ENCODE measurements at regions not wholly inside any gene's neighbourhood (a gene's known extent, or its start where the extent isn't known, plus 50 kb on each side); places are given as distances from the start of the nearest gene placed in this dataset.
"Not testable (repeated sequence)": the region's sequence is repeated elsewhere in the genome, so short reads cannot be mapped to it uniquely, and the experiment has no call there.

DNA sequence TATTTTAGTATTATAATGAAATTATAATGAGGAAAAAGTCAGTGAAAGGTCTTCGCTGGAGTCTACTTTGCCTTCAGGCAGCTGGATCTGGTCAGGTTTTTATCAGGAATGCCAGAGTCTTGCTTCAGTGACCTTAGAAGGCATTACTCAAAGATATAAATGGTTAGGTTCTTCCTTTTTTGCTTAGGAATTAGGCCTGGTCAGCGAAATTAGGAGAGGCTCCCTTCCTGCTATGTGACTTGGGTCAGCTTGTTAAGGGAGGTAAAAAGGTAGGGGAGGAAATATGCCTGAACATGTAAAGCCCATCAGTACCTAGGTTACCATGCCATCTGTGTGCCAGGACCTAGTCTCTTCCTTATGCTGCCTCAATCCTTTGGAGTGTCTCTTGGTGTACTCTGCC is 115.1 kb downstream of the OTOR start:
- DNase-seq (ENCODE audit: low spot score) = no peak

DNA sequence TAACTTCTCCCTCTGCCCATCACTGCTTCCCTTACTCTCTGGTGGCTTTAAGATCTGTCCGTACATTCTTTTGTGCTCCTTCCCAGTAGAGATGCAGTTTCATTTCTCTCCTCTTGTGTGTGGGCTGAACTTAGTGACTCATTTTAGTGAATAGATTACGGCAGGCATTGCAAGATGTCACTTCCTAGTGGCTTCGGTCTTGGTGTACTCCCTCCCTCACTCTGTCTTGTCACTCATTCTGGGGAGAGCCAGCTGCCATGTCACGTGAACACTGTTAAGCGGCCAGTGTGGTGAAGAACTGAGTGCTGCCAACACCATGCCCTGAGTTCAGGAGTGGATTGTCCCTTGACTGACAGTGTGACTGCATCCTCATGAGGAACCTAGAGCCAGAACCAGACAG is 115.9 kb downstream of the OTOR start:
- DNase-seq (ENCODE audit: low spot score) = peak; percentile 1

DNA sequence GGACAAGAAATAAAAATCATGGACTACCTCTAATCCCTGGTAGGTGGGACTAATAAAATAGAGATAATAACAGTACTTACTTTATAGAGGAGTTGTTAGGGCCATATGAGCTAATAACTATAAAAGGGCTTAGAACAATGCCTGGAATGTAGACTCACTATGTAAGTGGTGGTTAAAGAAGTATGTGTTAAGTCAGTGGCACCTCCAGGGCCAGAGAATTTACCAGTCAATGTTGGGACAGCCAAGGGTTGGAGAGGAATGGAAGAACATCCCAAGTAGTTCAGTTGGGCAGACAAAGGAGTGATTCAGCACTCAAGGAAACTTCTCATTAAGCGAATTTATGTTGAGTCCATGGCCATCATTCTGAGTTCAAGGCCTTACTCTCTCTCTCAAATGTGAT is 116.8 kb downstream of the OTOR start:
- DNase-seq (ENCODE audit: low spot score) = no peak

DNA sequence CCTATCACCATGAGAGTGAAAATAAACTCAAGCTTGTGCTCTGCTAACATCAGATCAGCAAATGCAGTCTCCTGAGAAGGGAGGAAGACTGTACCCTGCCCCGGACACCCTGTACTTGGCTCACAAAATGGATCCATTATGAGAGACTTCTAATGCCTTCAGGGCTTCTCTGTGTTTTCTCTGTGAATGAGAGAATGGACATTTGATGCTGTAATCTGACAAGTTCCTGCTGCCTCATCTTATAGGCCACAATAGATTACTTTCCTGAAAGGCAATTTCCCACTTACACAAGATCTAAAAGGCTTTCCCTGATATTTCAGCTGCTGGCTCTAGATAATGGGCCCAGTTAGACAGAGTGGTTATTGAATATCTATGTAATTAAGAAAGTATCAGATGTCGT is 117.2 kb downstream of the OTOR start:
- no peak for DNase-seq (ENCODE audit: low spot score)

DNA sequence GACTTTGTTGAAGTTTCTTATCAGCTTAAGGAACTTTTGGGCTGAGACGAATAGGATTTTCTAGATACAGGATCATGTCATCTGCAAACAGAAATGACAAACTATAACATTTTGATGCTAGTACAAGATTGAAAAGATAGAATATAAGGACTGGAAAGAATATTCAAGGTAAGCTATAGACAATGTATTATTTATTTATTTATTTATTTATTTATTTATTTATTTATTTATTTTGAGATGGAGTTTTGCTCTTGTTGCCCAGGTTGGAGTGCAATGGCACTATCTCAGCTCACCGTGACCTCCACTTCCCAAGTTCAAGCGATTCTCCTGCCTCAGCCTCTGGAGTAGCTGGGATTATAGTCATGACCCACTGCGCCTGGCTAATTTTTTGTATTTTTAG is 125.0 kb downstream of the OTOR start:
- not testable (repeated sequence) for DNase-seq (ENCODE audit: low spot score)

DNA sequence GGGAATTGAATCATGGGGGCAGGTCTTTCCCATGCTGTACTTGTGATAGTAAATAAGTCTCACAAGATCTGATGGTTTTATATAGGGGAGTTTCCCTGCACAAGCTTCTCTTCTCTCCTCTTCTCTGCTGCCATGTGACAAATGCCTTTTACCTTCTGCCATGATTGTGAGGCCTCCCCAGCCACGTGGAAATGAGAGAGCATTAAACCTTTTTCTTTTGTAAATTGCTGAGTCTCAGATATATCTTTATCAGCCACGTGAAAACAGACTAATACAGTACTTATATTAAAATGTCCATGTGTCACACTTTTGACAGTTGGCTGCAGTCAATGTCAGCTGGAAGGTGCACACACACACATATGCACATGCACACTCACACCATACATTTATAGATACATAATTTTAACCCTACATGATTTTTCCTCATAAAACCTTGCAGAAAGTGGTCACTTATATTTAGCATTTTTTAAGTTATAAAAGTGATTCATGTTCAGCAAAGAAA is 128.9 kb downstream of the OTOR start:
- no peak for DNase-seq (ENCODE audit: low spot score)

DNA sequence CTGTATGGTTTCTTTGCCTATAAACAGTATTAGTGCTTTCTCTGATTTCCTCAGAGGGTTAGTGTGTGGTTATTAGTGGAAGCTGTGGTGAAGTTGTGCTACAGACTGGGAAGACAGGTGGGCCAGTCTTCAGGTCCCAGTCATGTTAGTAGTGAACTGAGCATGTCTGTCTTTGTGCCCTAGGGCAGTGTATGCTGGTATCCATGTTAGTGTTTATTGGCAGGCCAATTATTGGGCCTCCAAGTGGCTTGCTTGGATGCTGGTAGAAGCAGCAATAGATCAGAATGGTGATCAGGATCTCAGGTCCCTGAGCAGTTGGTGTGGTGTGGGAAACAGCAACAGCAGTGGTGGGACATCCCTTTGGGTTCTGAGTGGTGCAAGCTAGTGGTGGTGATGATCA is 137.6 kb downstream of the OTOR start:
- DNase-seq (ENCODE audit: low spot score) = no peak

DNA sequence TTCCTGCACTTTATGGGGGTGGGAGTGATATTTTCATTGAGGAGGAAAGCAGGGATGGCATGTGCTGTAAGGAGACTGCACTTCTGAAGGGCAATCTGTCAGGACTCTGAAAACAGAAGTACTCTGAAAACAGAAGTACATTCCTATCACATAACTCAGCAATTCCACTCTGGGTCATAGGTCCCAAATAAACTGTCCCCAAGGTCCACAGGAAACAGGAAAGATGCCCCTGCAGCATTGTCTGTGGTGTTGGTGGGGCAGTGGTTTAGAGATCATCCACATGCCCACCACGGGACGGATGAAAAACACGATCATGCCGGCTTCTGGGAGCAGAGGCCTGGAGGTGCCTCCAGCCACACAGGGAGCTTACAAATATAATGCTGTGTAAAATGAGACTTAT is 150.3 kb downstream of the OTOR start:
- DNase-seq (ENCODE audit: low spot score) = no peak

DNA sequence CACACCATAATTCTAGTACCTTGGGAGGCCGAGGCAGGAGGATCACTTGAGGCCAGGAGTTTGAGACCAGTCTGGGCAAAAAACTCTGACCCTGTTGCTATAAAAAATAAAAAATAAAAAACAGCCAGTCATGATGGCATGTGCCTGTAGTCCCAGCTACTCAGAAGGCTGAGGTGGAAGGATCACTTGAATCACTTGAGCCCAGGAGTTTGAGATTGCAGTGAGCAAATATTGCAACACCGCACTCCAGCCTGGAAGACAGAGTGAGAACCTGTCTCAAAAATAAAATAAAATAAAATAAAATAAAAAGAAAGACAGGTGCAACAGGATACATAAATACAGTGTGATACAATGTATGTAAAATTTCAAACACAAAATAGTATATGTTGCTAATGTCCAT is 154.5 kb downstream of the OTOR start:
- DNase-seq (ENCODE audit: low spot score) = no peak

DNA sequence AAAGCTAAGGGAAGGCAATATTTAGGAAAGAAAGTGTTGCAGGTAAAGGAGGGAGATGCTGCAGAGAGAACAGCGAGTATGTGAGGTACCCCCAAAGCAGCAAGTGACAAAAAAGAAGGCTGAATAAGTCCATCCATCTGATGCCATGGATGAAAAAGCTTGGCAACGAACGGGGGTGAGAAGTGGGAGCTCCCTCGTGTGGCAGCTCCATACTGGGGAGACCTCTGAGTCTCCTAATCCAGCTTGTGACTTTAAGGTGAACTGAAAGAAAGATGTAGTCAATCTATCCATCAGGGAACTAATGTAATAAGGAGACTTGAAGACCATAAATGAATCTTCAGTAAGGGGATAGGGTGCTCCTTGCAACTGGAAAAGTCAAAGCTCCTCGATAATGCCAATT is 156.6 kb downstream of the OTOR start:
- DNase-seq (ENCODE audit: low spot score) = no peak

DNA sequence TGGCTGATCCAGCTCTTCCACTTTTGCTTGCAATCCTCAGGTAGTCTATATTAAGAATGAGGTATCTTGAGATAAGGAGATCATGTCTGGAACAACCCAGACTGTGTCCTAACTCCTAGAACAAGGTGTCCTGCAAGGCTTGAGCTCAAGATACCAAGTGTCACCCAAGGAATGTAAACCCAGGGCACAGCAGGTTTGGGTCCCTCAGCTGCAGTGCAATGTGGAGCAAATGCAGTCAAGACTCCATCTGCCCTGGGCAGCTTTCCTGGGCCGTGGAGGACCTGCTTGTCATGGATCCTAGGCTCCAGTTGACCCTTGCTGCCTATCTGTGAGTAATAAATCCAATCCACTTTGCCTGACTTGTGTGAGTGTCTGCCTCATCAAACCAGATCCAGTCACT is 166.1 kb downstream of the OTOR start:
- DNase-seq (ENCODE audit: low spot score) = no peak

DNA sequence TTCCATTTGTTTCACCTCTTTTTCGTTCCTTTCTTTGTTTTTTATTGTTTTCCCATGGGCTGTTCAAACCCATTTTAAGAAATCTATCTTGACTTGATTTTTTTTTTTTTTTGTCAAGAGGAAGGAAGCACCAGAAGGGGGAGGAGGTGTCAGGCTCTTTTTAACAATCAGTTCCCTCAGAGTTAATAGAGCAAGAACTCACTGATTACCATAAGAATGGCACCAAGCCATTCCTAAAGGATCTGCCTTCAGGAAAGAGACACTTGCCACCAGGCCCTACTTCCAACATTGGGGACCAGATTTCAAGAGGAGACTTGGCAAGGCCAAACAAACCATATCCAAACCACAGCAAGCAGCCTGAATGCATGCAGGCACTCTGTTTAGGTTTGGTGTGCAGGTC is 168.0 kb downstream of the OTOR start:
- no peak for DNase-seq (ENCODE audit: low spot score)

DNA sequence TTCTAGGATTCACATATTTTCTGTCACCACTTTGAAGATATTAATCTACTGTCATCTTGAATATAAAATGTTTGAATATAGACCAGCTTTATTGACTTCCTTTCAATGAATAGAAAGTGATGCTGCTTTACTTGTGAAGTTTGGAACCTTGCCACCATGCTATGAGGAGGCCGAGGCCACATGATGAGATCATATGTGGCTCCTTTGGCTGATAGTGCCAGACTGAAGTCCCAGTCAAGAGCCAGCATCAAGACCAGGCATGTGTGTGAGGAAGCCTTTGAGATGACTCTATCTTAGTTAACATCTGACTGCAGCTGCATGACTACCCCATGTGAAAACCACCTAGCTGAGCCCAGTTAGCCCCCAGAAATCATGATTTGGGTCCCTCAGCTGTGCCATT is 169.5 kb downstream of the OTOR start:
- no peak for DNase-seq (ENCODE audit: low spot score)

DNA sequence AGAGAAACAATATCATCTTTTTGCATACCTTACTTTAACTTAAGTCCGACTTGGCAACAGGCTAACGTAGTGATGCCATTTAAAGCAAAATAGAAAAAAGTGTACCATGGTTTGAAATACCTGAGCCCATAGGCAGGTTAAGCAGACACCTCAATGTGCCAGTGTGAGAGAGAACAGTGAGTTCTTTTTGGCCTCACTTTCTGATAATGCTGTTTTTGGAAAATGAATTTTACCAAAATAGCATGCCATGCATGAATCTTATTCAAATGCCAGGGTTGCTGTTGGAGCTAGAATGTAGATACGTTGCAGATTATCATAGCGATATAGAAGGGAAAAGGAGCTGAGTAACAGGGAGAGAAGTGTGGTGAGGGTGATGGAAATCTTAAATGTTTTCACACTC is 170.2 kb downstream of the OTOR start:
- DNase-seq (ENCODE audit: low spot score) = no peak

DNA sequence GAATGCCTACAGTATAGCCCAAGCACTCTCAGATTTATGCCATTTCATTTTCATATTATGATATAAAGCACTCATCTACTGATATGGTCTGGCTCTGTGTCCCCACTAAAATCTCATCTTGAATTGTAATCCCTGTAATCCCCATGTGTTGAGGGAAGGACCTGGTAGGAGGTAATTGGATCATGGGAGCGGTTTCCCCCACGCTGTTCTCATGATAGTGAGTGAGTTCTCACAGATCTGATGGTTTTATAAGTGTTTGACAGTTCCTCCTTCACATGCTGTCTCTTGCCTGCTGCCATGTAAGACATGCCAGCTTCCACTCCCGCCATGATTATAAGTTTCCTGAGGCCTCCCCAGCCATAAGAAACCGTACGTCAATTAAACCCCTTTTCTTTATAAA is 171.7 kb downstream of the OTOR start:
- no peak for DNase-seq (ENCODE audit: low spot score)

DNA sequence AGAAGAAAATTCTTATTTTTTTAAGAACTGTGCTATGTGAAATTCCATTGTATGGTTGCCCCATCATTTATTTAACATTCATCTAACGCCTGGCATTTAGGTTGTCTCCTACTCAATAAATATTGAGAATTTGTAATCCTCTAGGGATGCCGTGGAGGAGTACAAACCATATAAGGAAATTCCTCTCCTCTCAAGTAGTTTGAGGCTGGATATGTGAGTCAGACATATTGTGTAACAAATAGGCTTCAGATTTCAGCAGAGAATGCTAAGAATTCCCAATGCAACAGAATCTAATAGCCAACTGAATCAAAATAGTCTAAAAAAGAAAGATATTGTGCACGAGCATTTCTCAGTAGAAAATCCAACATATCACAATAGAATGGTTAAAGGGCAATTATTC is 174.7 kb downstream of the OTOR start:
- no peak for DNase-seq (ENCODE audit: low spot score)

DNA sequence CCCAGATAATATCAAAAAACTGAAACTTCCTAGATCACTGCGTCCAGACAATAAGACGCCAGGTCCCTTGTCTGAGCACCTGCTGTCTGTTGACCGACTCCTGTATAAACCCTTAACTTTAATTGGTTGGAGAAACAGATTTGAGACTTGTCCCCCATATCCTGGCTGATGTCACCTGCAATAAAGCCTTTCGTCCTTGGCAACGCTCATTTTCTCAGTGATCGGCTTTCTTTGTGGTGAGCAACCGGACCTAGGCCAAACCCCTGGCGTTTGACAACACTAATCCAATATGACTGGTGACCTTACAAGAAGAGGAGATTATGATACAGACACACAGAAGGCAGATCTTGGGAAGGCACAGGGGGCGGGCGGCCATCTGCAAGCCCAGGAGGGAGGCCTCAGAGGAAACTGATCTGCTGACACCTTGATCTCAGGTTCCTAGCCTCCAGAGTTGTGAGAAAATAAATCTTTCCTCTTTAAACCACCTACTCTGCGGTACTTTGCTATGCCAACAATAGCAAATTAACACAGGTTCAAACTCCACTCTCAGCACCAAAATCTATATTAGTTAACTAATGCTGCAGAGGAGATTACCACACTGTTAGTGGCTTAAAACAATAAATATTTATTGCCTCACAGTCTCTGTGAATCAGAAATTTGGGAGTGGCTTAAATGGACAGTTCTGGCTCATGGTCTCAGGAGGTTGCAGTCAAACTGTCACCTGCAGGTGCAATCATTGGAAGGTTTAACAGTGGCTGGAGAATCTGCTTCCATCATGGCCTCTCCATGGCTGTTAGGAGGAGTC is 178.7 kb downstream of the OTOR start:
- no peak for DNase-seq (ENCODE audit: low spot score)

DNA sequence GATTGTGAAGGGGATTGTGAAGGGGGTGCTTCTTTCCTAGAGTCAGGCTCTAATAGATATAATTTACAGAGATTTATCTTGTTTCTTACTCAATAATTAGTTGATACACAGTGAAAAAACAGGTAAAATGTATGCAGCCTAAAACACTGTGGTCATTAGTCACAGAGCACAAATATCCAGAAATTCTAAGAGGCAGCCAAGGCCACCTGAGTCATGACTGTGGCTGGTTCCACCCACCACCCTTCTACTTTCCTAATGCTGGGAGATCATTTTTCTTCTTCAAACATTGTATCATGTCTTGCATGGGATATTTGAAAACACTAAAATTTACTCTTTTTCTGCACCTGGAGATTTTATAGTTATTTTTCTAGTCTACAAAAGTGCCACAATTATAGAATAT is 181.6 kb downstream of the OTOR start:
- DNase-seq (ENCODE audit: low spot score) = no peak

DNA sequence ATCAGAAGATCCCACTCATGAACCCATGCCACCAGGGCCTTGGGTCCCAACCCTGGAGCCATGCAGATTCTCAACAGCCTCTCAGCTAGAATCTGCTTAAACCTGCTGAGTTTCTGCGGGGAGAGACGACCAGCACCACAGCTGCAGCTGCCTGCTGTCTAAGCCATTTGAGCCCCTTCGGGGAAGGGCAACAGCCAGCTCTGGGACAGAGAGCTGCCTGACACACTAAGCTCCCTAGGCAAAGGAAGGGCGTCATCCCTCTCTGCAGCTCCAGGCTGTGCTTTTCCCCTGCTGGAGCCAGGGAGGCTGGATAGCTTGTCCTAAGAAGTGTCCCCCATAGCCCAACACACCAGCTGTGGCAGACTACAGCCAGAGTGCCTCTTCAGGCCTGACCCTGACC is 182.5 kb downstream of the OTOR start:
- DNase-seq (ENCODE audit: low spot score) = no peak

DNA sequence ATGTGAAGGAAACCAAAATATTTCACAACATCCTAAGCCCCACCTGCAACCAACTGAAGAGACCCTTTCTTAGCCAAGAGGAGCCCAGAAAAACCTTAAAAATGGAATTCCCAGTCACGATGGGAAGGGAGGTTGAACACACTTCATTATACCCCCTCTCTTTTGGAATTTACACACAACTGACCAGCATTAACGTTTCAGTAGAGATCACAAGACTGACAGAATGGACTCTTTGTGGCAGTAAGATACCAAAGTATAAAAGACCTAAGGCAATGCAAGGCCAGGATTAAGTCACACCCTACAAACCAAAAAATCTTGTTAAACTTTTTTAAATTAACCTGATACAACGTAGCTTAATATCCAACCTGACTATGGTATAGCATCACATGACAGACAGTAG is 190.9 kb downstream of the OTOR start:
- no peak for DNase-seq (ENCODE audit: low spot score)

DNA sequence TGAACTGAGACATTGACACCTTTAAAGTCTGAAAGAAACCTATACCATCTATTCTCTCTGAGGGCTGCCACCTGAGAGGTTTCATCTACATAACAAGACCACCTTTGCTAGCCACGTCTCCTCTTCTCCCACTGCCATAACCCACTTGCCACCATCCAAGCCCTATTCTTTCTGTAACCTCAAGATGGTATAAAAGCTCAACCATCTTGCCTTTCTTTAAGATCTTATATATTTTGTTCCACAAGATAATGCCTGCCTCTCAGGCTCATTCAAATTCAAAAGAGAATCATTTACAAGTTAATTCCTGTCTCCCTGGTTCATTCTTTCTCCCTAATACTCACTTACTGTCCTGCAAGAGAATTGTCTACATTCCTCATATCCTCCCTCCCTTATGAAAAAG is 192.5 kb downstream of the OTOR start:
- no peak for DNase-seq (ENCODE audit: low spot score)

DNA sequence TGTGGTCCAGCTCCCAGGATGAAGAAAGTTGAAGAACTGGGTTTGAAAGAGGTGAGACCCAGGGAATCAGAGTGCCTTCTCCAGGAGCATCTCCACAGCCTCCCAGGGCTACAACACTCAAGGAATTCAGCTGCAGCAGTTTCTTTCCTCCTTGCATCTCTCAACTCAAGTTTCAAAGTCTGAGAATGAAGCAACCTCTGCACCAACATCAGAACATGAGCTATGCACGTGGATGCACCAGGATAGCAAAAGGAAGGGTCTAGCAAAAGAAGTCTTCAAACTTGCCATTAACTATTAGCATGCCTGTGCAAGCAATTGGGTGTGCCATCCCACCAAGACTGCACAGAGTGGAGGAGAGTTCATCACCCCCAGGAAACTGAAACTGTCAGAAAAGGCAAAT is 193.9 kb downstream of the OTOR start:
- no peak for DNase-seq (ENCODE audit: low spot score)

DNA sequence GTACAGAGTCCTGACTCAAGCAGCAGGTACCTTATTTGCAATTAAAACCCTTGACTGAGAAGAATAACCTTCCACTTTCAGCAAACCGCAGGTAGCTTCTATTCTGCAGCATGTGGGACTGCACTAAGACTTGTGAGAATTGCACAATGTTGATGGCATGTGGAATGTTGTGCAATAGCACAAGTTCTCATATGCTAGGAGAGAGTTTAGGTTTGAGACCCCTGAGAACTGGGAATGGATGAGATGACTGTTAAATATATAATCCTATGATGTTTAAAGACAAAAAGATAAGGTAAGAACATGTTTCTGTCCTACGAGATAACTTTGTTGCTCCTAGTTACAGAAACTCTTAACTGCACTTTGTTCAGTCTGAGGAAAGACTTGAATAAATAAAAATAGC is 194.6 kb downstream of the OTOR start:
- no peak for DNase-seq (ENCODE audit: low spot score)

DNA sequence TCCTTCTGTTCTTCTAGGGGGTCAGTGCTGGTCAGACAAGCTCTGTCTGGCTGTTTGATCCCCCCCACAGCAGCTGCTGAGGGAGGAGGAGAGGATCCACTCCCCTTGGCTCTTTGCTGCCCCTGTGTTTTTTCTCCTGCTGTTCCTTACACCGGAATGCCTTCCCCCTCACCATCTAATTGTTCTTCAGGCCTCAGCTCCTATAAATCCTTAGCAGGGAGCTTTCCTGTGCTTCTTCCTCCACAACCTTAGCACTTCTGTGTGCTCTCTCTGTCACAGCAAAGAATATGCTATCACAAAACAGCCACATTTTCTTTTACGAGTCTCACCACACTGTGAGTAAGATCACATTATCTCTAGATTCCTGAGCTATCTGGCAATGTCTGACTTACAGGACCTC is 196.6 kb downstream of the OTOR start:
- DNase-seq (ENCODE audit: low spot score) = no peak

Data from A172 (cell line).